Neural cell (in vitro differentiated cells): ENCODE measurements at regions not wholly inside any gene's neighbourhood (a gene's known extent, or its start where the extent isn't known, plus 50 kb on each side); places are given as distances from the start of the nearest gene placed in this dataset.

Source experiments
- H2AFZ ChIP-seq: fragments of 200-600, 300-800 bp; sonication (generic), shearing (Covaris generic); 2 replicates; pipeline ENCODE4 v1.6.0; 2014; ENCODE audit warnings: low read depth, mild to moderate bottlenecking, antibody characterized with exemption, low read length, moderate library complexity
- H3F3A ChIP-seq: fragments of 200-600 bp; shearing (Covaris generic); 2 replicates; pipeline ENCODE4 v1.6.1; 2016; ENCODE audit warnings: mild to moderate bottlenecking, moderate library complexity, mixed read lengths, antibody characterized with exemption, low read length; ENCODE audit not compliant: insufficient read depth, poor library complexity, severe bottlenecking
- H3K27ac ChIP-seq: fragments of 200-600, 300-800 bp; sonication (generic), shearing (Covaris generic); 2 replicates; pipeline ENCODE4 v1.5.1; 2014; ENCODE audit warnings: mild to moderate bottlenecking, low read length, moderate library complexity
- H3K27me3 ChIP-seq: fragments of 300-800, 200-600 bp; sonication (generic), shearing (Covaris generic); 2 replicates; pipeline ENCODE4 v1.6.0; 2014; ENCODE audit warnings: mild to moderate bottlenecking, low read depth, low read length, moderate library complexity; ENCODE audit not compliant: insufficient read depth
- H3K36me3 ChIP-seq: fragments of 300-800, 200-600 bp; sonication (generic), shearing (Covaris generic); 2 replicates; pipeline ENCODE4 v1.5.1; 2014; ENCODE audit warnings: mild to moderate bottlenecking, antibody characterized with exemption, low read length, moderate library complexity; ENCODE audit not compliant: insufficient read depth
- H3K4me2 ChIP-seq: fragments of 300-800, 200-600 bp; sonication (generic), shearing (Covaris generic); 2 replicates; pipeline ENCODE4 v1.6.0; 2014; ENCODE audit warnings: mild to moderate bottlenecking, low read length
- H3K4me3 ChIP-seq: fragments of 300-800, 200-600 bp; sonication (generic), shearing (Covaris generic); 2 replicates; pipeline ENCODE4 v1.5.1; 2014; ENCODE audit warnings: mild to moderate bottlenecking, low read length, moderate library complexity
- H3K79me2 ChIP-seq: fragments of 200-600 bp; shearing (Covaris generic); replicated peaks from 2 replicates; pipeline ENCODE4 v1.6.0; 2014; ENCODE audit warnings: mild to moderate bottlenecking, low read length, moderate library complexity; ENCODE audit not compliant: insufficient read depth
- H3K9ac ChIP-seq: fragments of 300-800, 200-600 bp; sonication (generic), shearing (Covaris generic); 2 replicates; pipeline ENCODE4 v1.6.1; 2016; ENCODE audit warnings: mild to moderate bottlenecking, low read length, mixed read lengths
- H3K9me2 ChIP-seq: fragments of 200-600 bp; shearing (Covaris generic); 2 replicates; pipeline ENCODE4 v1.6.1; 2016; ENCODE audit warnings: mild to moderate bottlenecking, low read length, mixed read lengths; ENCODE audit not compliant: insufficient read depth
- H3K9me3 ChIP-seq: fragments of 200-600, 300-800 bp; sonication (generic), shearing (Covaris generic); 2 replicates; pipeline ENCODE4 v1.6.1; 2016; ENCODE audit warnings: mild to moderate bottlenecking, mixed run types, low read length, moderate library complexity, mixed read lengths
- H4K20me1 ChIP-seq: fragments of 200-600 bp; shearing (Covaris generic); 2 replicates; pipeline ENCODE4 v1.6.1; 2016; ENCODE audit warnings: mild to moderate bottlenecking, mixed run types; ENCODE audit not compliant: insufficient read depth
- CTCF ChIP-seq: fragments of 450-650 bp; IDR thresholded peaks from 2 replicates; pipeline ENCODE4 v1.5.1; 2014; ENCODE audit warnings: antibody characterized with exemption, mild to moderate bottlenecking, moderate library complexity; ENCODE audit not compliant: poor library complexity, severe bottlenecking
- EP300 ChIP-seq: fragments of 450-650 bp; conservative IDR thresholded peaks from 2 replicates; pipeline ENCODE4 v1.6.1; 2014; ENCODE audit warnings: antibody characterized with exemption, mild to moderate bottlenecking, moderate library complexity; ENCODE audit not compliant: poor library complexity, severe bottlenecking
- EZH2 ChIP-seq: fragments of 200-600, 300-800 bp; shearing (Covaris generic), sonication (generic); IDR thresholded peaks from 2 replicates; pipeline ENCODE4 v1.6.1; 2014; ENCODE audit warnings: antibody characterized with exemption, low read length, borderline replicate concordance, mild to moderate bottlenecking; ENCODE audit not compliant: insufficient read depth, poor library complexity, severe bottlenecking
- MXI1 ChIP-seq: fragments of 450-650 bp; conservative IDR thresholded peaks from 2 replicates; pipeline ENCODE4 v1.6.1; 2014; ENCODE audit warnings: antibody characterized with exemption, mild to moderate bottlenecking; ENCODE audit not compliant: poor library complexity, severe bottlenecking
- POLR2AphosphoS5 ChIP-seq: IDR thresholded peaks from 2 replicates; pipeline ENCODE4 v1.6.1; 2012
- RAD21 ChIP-seq: fragments of 450-650 bp; conservative IDR thresholded peaks from 2 replicates; pipeline ENCODE4 v1.6.1; 2014; ENCODE audit warnings: antibody characterized with exemption, mild to moderate bottlenecking, moderate library complexity
- REST ChIP-seq: IDR thresholded peaks from 2 replicates; pipeline ENCODE4 v1.6.1; 2012; ENCODE audit warnings: borderline replicate concordance
- SMC3 ChIP-seq: fragments of 450-650 bp; conservative IDR thresholded peaks from 2 replicates; pipeline ENCODE4 v1.6.1; 2014; ENCODE audit warnings: antibody characterized with exemption, mild to moderate bottlenecking, moderate library complexity; ENCODE audit not compliant: poor library complexity

GRCh38 chr5:12354686-12355085 is 450.4 kb upstream of the CTNND2 start:
- no peak overlapping the region for H3K9ac ChIP-seq
- H3K9me3 ChIP-seq, result no peaks in the 10 kb centered on the region
- no peak overlapping the region for H2AFZ ChIP-seq
- H3F3A ChIP-seq, result no peaks in the 10 kb centered on the region
- H3K9me2 ChIP-seq, result no peaks in the 10 kb centered on the region
- no peaks in the 10 kb centered on the region for H4K20me1 ChIP-seq
- H3K36me3 ChIP-seq, result no peaks in the 10 kb centered on the region
- H3K4me3 ChIP-seq, result no peak overlapping the region
- H3K4me2 ChIP-seq, result no peak overlapping the region
- TF ChIP-seq EZH2 (no peak), CTCF (no peak), SMC3 (no peak), POLR2AphosphoS5 (no peak), RAD21 (no peak), REST (no peak), MXI1 (no peak), EP300 (no peak)
- H3K27ac ChIP-seq, result no peak overlapping the region
- H3K79me2 ChIP-seq, result no peaks in the 10 kb centered on the region
- no peaks in the 10 kb centered on the region for H3K27me3 ChIP-seq

- no peak overlapping the region for H3K4me3 ChIP-seq
- H3K36me3 ChIP-seq, result no peaks in the 10 kb centered on the region
- H3K9me3 ChIP-seq, result no peaks in the 10 kb centered on the region
- no peaks in the 10 kb centered on the region for H3K79me2 ChIP-seq
- TF ChIP-seq EZH2 (no peak), EP300 (no peak), SMC3 (no peak), CTCF (no peak)
- H3F3A ChIP-seq, result no peaks in the 10 kb centered on the region
- H3K9me2 ChIP-seq, result no peaks in the 10 kb centered on the region
- no peaks in the 10 kb centered on the region for H4K20me1 ChIP-seq
- H3K4me2 ChIP-seq, result no peak overlapping the region
- no peaks in the 10 kb centered on the region for H3K27me3 ChIP-seq
- no peak overlapping the region for H3K9ac ChIP-seq
- H3K27ac ChIP-seq, result no peak overlapping the region
- H2AFZ ChIP-seq, result no peak overlapping the region
Measured at GRCh38 chr5:12343558-12343957, 439.3 kb upstream of the CTNND2 start.
